Panc1 (cell line): ENCODE measurements at regions not wholly inside any gene's neighbourhood (a gene's known extent, or its start where the extent isn't known, plus 50 kb on each side); places are given as distances from the start of the nearest gene placed in this dataset.

Source experiments
- CTCF ChIP-seq: fragments of 450-650 bp; IDR thresholded peaks from 2 replicates; pipeline ENCODE4 v1.5.1; 2017; ENCODE audit warnings: mild to moderate bottlenecking
- REST ChIP-seq, 2 experiments: IDR thresholded peaks; 2 replicates each; pipeline ENCODE4 v1.6.1; 2011 to 2012; ENCODE audit warnings: low read depth in 2 of 2, control low read depth in 1 of 2, low read length in 1 of 2, mild to moderate bottlenecking in 1 of 2, moderate library complexity in 1 of 2; ENCODE audit not compliant: insufficient read depth in 1 of 2

GRCh38 chr2:109689182-109689930 is 75.2 kb downstream of the SOWAHC start:
- TF ChIP-seq CTCF (no peak), REST (IDR thresholded peaks at IDR 0.05; ENCODE audit: insufficient read depth in 1 of 2, low read depth in 2 of 2, low read length in 1 of 2) (no peak)
